Astrocyte of the spinal cord (primary cell): ENCODE measurements at regions not wholly inside any gene's neighbourhood (a gene's known extent, or its start where the extent isn't known, plus 50 kb on each side); places are given as distances from the start of the nearest gene placed in this dataset.

Experiments
- DNase-seq: peaks from one replicate; pipeline ENCODE4 v3.0.0; 2011; ENCODE audit warnings: low read depth, low spot score
- H3K4me3 ChIP-seq: 2 replicates; pipeline ENCODE4 v1.5.1; 2011; ENCODE audit warnings: low read depth, mild to moderate bottlenecking, low read length, moderate library complexity
- CTCF ChIP-seq: IDR thresholded peaks from 2 replicates; pipeline ENCODE4 v1.5.1; 2012; ENCODE audit warnings: low read depth, mild to moderate bottlenecking, low read length, inconsistent platforms
- in situ Hi-C: cut with HindIII; loops from 2 replicates; pipeline ENCODE4 v1.10.0; 2017; ENCODE audit warnings: low sequenced_read_pairs

GRCh38 chr2:234292205-234292961, 204.5 kb downstream of the ARL4C start:
- peak; percentile 59 for DNase-seq

GRCh38 chr2:234291765-234292204, 205.1 kb downstream of the ARL4C start:
- in situ Hi-C loops: no loop called here
- H3K4me3 ChIP-seq: no peak overlapping the region
- TF ChIP-seq CTCF: no peak
- DNase-seq: peak; percentile 69

More at GRCh38 chr2:234292205-234292961, 204.5 kb downstream of the ARL4C start:
- TF ChIP-seq CTCF: no peak
- in situ Hi-C loops: no loop called here
- H3K4me3 ChIP-seq: no peak overlapping the region

GRCh38 chr2:234290671-234291070, 206.2 kb downstream of the ARL4C start:
- no peak for TF ChIP-seq CTCF
- no peak overlapping the region for H3K4me3 ChIP-seq

GRCh38 chr2:234289834-234290590, 206.9 kb downstream of the ARL4C start:
- DNase-seq: peak; percentile 89
- TF ChIP-seq CTCF: no peak
- no peak overlapping the region for H3K4me3 ChIP-seq
- in situ Hi-C loops: no loop called here

More at GRCh38 chr2:234290671-234291070, 206.2 kb downstream of the ARL4C start:
- in situ Hi-C loops: no loop called here
- no peak for DNase-seq

GRCh38 chr2:234288974-234289455, 207.9 kb downstream of the ARL4C start:
- in situ Hi-C loops: no loop called here
- peak; percentile 56 for DNase-seq
- H3K4me3 ChIP-seq: no peak overlapping the region
- peak; percentile 76 for TF ChIP-seq CTCF

GRCh38 chr2:234287650-234288049, 209.2 kb downstream of the ARL4C start:
- in situ Hi-C loops: no loop called here
- DNase-seq: no peak
- TF ChIP-seq CTCF: no peak
- no peak overlapping the region for H3K4me3 ChIP-seq
